ENCODE measurements at regions not wholly inside any gene's neighbourhood (a gene's known extent, or its start where the extent isn't known, plus 50 kb on each side); places are given as distances from the start of the nearest gene placed in this dataset.

- no peak for TF ChIP-seq CTCF (IDR thresholded peaks at IDR 0.05)
- intact Hi-C loops (cut with DNase I; ENCODE audit: low total_unique reads), result no loop called here
Measured at GRCh38 chr4:159013692-159014091, 89.2 kb upstream of the RAPGEF2 start.

GRCh38 chr4:159014859-159015258 lies 88.0 kb upstream of the RAPGEF2 start:
- DNase-seq, result no peak
- no peak overlapping the region for H3K4me3 ChIP-seq
- TF ChIP-seq CTCF (IDR thresholded peaks at IDR 0.05), result no peak
- intact Hi-C loops (cut with DNase I; ENCODE audit: low total_unique reads), result no loop called here
- H3K9me3 ChIP-seq, result no peaks in the 10 kb centered on the region
- no peaks in the 10 kb centered on the region for H3K36me3 ChIP-seq
- H3K27ac ChIP-seq, result no peak overlapping the region
- H3K27me3 ChIP-seq, result no peaks in the 10 kb centered on the region
- H3K4me1 ChIP-seq, result peaks cover 0 to 10% (median 2%) of the 10 kb centered on the region in 4 donors

More at GRCh38 chr4:159013692-159014091, 89.2 kb upstream of the RAPGEF2 start:
- Histone ChIP-seq H3K36me3 (no peaks in the 10 kb centered on the region), H3K4me3 (no peak overlapping the region), H3K9me3 (no peaks in the 10 kb centered on the region), H3K27ac (no peak overlapping the region), H3K27me3 (no peaks in the 10 kb centered on the region), H3K4me1 (peaks cover 0 to 10% (median 2%) of the 10 kb centered on the region in 4 donors)
- DNase-seq, result no peak

GRCh38 chr4:159015841-159016240 lies 87.0 kb upstream of the RAPGEF2 start:
- intact Hi-C loops (cut with DNase I; ENCODE audit: low total_unique reads), result no loop called here
- Histone ChIP-seq H3K4me3 (no peak overlapping the region), H3K27ac (no peak overlapping the region), H3K9me3 (no peaks in the 10 kb centered on the region), H3K36me3 (no peaks in the 10 kb centered on the region), H3K27me3 (no peaks in the 10 kb centered on the region), H3K4me1 (peaks cover 0 to 2% (median 0%) of the 10 kb centered on the region in 4 donors)
- no peak for TF ChIP-seq CTCF (IDR thresholded peaks at IDR 0.05)
- no peak for DNase-seq

- Histone ChIP-seq H3K27me3 (no peaks in the 10 kb centered on the region), H3K27ac (no peak overlapping the region), H3K4me1 (no peaks in the 10 kb centered on the region), H3K36me3 (no peaks in the 10 kb centered on the region), H3K4me3 (peak overlapping the region; percentile 10 to 27), H3K9me3 (no peaks in the 10 kb centered on the region)
- no peak for DNase-seq
- no peak for TF ChIP-seq CTCF (IDR thresholded peaks at IDR 0.05)
- intact Hi-C loops (cut with DNase I; ENCODE audit: low total_unique reads), result no loop called here
Measured at GRCh38 chr4:159016593-159017024, 86.3 kb upstream of the RAPGEF2 start.

- Histone ChIP-seq H3K4me3 (no peak overlapping the region), H3K36me3 (no peaks in the 10 kb centered on the region), H3K9me3 (no peaks in the 10 kb centered on the region), H3K27ac (no peak overlapping the region), H3K4me1 (no peaks in the 10 kb centered on the region), H3K27me3 (no peaks in the 10 kb centered on the region)
- no peak for TF ChIP-seq CTCF (IDR thresholded peaks at IDR 0.05)
- DNase-seq, result no peak
- intact Hi-C loops (cut with DNase I; ENCODE audit: low total_unique reads), result no loop called here
Measured at GRCh38 chr4:159017323-159018026, 85.4 kb upstream of the RAPGEF2 start.
